ENCODE measurements at regions not wholly inside any gene's neighbourhood (a gene's known extent, or its start where the extent isn't known, plus 50 kb on each side); places are given as distances from the start of the nearest gene placed in this dataset.
"Not testable (repeated sequence)": the region's sequence is repeated elsewhere in the genome, so short reads cannot be mapped to it uniquely, and the experiment has no call there.

- DNase-seq: no peak
Observed at GRCh38 chr5:88666761-88667495, 216.1 kb downstream of the MEF2C start.

DNA sequence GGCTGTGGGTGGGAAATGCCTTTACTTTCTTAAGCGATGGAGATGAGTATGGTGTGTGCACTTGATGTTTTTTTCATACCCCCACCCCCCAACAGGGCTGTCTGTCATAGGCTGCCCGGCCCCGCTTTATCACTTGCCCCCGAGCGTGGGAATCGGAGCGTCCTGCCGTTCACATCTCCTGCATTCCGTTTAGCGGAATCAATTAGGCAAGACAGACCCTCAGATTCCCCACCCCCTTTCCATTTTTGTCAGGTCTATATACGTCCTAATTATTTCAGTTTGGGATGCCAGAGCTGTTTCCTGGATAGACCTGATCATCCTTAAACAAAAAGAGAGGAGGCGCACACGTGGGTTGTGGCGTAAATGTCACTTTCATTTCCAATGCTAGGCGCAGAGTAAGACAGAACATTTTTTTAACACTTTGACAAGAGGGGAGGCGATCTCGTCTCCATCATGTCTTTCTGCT is 217.2 kb downstream of the MEF2C start:
- no peak for DNase-seq

DNA sequence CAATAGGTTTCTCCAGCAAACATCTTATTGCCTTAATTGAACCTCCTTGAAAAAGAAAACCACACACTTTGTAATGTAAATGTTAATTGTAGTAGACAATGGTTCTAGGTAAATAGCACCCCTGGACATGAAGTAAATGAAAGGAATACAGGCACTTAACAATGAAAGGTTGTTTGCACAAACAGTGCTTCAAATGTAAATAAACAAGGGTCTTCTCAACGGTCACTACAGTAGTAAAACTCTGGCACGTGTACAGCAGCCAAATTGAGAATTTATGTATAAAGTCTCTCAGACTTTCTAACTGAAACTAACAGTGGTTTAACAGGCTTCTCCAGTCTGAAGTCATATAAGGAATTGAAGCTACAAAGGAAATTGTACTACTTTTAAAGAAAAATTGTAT is 218.3 kb downstream of the MEF2C start:
- DNase-seq: no peak

DNA sequence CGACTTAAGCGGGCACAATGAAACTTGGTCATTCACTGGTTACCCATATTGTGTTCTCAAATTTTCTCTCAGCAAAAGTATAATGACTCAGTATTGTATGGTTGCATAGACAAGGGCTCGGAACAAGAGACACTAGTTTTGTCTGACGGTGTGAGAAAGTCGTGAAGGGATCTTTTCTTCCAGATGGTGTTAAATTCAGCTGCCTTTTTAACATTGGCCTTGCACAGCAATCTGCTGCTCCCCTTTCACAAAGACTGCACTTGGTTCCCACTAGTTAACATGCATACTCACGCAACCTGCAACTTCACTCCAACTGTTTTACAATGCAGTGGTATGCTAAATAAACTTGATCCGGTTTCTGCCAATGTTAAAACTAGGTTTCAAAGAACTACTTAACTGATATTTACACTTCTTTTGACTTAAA is 219.2 kb downstream of the MEF2C start:
- no peak for DNase-seq

DNA sequence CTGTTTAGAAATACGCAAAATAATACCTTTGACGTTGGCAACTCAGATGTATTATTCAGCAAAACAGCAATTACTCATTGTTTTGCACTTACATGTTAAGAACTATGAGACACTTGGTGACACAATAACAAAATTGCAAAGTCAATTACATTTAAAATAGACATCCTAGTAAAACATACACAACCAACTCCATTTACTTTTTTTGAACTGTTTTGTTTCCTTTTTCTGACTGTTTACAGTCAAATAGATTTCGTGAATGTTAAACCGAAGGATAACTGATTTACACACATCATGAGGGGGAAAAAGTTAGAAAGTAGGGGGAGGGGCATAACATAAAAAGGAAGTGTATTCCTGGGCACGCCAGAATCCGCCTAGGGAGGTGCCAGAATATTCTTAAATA is 220.1 kb downstream of the MEF2C start:
- no peak for DNase-seq

GRCh38 chr5:88661806-88662207 is 221.2 kb downstream of the MEF2C start:
- DNase-seq: no peak

DNA sequence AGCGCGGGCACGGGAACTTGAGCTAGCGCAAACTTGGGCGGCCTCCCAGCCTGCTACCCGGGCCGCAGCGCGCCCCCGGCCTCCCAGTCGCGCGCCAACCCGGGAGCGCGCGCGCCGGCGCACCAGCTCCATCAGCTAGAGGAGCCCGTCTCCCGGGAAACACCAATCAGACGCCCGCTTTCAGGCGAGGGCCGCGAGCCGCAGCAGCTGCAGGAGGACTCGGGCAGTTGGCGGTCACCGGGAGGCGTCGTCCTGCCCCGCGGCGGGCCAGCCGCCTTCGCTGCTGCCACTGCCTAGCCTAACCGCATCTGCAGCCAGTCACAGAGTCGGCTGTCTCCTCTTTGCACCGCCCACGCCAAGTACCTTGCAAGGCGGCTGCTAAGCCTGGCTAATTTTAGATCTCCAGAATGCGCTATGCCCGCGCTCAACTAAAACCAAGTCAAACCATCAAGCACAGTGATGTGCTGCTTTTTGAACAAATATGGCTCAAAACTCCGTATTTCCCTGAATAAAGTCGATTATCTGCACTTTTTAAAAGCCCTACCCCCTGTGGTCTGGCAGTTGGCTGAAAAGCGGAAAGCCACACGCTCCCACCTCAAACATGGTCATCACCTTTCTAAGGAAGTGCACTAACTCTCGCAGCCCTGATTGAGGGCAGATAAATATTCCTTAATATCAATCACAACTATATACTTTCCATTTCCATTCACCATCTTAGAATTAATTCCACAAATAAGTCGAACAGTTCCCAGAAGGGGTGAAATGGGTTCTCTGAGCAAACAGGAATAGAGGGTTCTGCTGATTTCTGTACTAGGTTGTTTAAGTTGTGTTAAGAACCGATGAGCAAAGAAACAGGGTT is 221.8 kb downstream of the MEF2C start:
- DNase-seq: no peak

DNA sequence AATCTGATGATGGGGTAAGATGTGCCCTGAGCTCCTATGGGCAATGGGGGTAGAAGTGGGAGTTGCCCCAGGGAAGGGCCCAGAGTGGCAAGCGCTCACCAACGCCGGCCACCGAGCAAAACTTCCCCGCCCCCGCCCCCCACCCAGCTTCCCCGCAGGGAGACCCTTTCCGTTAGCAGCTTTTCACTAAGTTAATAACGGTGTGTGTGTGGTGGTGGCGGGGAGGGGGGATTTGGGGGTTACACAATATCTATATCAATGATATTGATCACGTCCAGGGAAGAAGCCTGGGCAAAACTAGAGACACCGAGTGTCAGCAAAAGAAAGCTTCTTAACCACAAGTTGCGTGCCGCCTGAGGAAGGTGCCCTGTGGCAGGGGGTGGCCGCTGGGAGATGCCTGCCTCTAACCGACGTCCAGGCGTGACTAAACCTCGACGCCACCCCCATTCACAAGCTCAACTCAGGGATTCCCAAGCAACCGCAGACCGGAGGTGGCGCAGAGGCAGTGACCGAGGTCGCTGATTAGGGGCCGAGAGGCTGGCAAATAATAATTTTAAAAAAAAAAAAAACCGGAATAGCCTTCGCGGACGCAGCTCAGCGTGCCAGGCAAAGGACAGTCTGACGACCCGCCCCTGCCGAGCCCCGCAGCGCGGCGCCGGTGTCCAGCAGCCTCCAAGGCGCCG is 222.6 kb downstream of the MEF2C start:
- DNase-seq: no peak

- DNase-seq: no peak
Observed at GRCh38 chr5:88659529-88660263, 223.3 kb downstream of the MEF2C start.

- no peak for DNase-seq
Observed at GRCh38 chr5:88658886-88659285, 224.1 kb downstream of the MEF2C start.

DNA sequence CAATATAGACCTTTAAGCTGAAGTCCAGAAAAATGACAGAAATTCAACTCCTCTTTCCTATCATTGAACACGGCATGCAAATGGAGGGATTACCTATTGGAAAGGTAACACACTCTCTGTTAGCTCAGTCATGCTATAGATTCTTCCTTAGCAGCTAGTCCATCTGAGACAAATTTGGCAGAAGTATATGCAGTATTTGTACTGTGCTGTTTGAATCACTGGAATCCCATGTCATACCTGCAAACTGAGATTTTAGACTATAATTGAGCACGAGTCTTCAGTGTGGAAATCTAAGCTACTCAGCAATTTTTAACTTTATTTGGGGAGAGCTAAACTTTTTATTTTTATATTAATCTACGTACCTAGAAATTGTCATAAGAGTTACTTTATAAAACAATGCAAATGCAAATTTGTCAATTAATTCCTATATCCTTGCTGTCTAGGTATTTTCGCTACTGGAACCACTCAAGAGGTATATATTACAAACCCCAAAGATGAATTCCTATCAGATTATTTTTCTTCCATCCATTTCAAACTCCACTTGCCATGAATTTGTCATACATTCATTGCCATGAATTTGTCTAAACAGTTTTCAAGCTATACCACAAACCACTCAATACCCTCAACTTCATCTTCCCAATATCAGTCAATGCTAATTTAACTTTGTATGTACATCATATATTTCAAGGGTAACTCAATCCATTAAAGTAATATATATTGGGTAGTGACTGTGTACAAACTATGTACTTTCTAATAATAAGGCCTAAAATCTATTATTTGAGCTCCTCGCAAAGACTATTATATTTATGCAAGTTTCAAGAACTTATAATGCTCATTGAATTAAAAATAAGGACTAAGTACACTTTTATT is 224.8 kb downstream of the MEF2C start:
- DNase-seq: no peak

DNA sequence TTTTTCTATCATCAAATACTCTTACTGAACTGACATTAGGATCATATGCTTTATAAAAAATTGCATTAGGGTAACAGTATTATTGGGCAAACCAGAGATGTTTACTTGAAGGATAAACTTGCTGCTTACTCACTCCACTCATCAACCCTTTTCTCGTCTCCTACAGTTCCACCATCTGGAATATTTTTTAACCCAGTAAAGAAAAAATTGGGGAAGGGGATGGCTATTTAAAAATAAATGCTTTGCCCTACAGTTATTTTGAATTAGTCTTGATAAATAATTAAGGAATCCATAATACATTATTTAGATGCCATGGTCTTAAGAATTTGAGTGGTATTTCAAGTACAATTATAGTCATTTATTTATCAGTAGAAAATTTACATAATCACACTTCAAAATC is 225.8 kb downstream of the MEF2C start:
- no peak for DNase-seq

DNA sequence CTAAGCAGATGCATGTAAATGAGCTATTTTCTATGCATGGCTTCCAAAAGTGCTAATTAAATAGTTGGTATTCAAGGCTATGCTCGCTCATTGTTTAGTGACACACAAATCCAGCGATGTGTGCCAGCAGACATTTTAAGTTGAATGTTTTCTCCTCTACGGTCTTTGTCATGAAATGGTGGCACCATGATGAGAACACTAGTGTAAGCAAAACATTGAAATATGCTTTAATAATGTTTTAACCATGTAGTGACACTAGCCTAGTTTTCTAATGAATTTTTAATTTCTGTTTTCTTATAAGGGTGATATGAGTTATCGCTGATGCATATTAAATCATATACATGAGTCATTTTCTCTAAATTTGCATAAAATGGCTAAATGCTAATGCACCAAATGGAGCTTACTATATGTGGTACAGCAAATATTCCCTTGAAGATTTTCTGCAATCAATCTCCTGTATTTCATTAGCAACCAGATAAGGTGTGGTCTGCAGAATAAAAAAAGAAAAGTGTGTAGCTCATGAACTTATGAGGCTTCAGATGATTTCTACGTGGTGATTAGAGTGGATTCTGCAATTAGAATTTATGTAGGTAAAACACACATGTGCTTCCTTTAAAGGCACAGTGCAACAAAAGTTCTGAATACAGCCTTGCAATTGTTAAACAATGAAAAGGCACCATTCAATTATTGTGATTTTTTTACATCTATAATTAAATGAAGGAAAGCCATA is 226.6 kb downstream of the MEF2C start:
- no peak for DNase-seq

DNA sequence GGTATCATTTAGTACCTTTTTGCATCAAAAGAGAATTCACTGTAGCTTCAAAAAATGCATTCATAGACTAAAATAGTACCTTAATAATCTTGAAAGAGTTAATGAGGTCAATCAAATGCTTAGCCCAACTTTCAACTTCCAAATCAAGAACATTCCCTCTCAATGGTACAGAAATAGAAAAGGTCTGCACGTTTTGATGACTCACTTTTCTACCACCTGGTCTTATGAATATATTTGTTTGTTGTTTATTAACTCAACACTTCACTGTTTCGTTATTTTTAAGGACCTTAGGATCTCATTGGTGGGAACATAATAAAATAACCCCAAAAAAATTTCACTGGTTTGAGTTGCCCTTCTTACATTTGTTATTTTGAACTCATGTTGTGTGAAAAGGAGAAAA is 229.5 kb downstream of the MEF2C start:
- DNase-seq: no peak

DNA sequence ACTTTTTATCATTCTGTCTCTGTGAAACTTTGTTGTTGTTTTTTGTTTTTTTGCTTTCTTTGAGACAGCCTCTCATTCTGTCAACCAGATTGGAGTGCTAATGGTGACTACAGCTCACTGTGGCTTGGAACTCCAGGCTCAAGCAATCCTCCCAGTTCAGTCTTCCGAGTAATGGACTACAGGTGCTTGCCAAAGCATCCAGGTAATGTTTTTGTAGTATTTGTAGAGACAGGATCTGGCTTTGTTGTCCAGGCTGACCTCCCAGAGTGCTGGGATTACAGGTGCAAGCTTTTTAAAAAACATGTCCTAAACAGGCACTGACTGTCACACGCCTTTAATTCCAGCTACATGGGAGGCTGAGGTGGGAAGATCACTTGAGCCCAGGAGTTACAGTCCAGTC is 235.1 kb downstream of the MEF2C start:
- no peak for DNase-seq

- no peak for DNase-seq
Observed at GRCh38 chr5:88646866-88647265, 236.1 kb downstream of the MEF2C start.

GRCh38 chr5:88644676-88645075 is 238.3 kb downstream of the MEF2C start:
- DNase-seq: no peak

GRCh38 chr5:88643315-88643714 is 239.7 kb downstream of the MEF2C start:
- DNase-seq: no peak

DNA sequence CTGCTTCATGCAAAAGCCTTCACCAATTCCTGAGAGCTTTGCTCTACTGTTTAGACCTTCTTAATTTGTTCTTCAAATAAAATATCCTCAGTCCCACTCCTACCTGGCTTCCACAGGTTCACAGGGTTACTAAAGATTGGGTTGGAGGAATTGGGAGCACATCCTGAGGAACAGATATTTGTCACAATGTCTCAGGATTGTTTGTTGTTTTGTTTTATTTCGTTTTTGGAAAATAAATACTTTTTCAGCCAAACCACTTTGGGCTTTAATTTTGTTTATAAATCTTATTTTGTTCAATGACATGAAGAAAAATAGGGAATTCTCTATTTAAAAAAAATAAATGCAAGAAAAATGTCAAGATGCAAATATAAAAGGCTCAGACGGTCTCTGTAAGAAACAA is 249.0 kb downstream of the MEF2C start:
- DNase-seq: no peak

GRCh38 chr5:88622890-88623289 is 260.1 kb downstream of the MEF2C start:
- DNase-seq: not testable (repeated sequence)

GRCh38 chr5:88615767-88616166 is 267.2 kb downstream of the MEF2C start:
- DNase-seq: not testable (repeated sequence)
